WTC11 (cell line): ENCODE measurements at regions not wholly inside any gene's neighbourhood (a gene's known extent, or its start where the extent isn't known, plus 50 kb on each side); places are given as distances from the start of the nearest gene placed in this dataset.

Experiments used
- ATF3 ChIP-seq: sonication (generic); formaldehyde crosslinking; conservative IDR thresholded peaks from 2 replicates; pipeline ENCODE4 v1.8.1; 2022; ENCODE audit warnings: mild to moderate bottlenecking, missing genetic modification reagents
- ATF6 ChIP-seq: sonication (generic); formaldehyde crosslinking; IDR thresholded peaks from 2 replicates; pipeline ENCODE4 v1.8.1; 2023; ENCODE audit warnings: mild to moderate bottlenecking, missing genetic modification reagents
- CREB1 ChIP-seq: sonication (generic); formaldehyde crosslinking; IDR thresholded peaks from 2 replicates; pipeline ENCODE4 v1.8.0; 2023; ENCODE audit warnings: mild to moderate bottlenecking, missing genetic modification reagents
- CTCF ChIP-seq: fragments of 200-600 bp; IDR thresholded peaks from 2 replicates; pipeline ENCODE4 v1.8.0; 2022; ENCODE audit warnings: antibody characterized with exemption
- ZNF263 ChIP-seq: sonication (generic); formaldehyde crosslinking; IDR thresholded peaks from 2 replicates; pipeline ENCODE4 v1.8.1; 2022; ENCODE audit warnings: low read depth, mild to moderate bottlenecking, moderate library complexity, missing genetic modification reagents

GRCh38 chr12:70060634-70061033, 182.6 kb upstream of the CNOT2 start:
- TF ChIP-seq CTCF (no peak), ATF6 (CRISPR knock-in tag) (no peak), ATF3 (CRISPR knock-in tag) (no peak), ZNF263 (no peak), CREB1 (CRISPR knock-in tag) (no peak)
